GM18499 (cell line): ENCODE measurements at regions not wholly inside any gene's neighbourhood (a gene's known extent, or its start where the extent isn't known, plus 50 kb on each side); places are given as distances from the start of the nearest gene placed in this dataset.
"Not testable (repeated sequence)": the region's sequence is repeated elsewhere in the genome, so short reads cannot be mapped to it uniquely, and the experiment has no call there.

ENCODE experiments used
- ATAC-seq: cut with Tn5 transposase; IDR thresholded peaks from one replicate; pipeline ENCODE4 v1.9.1; 2021; ENCODE audit warnings: moderate number of reproducible peaks; ENCODE audit not compliant: insufficient read depth, unreplicated experiment

- ATAC-seq = no peak
Measured at GRCh38 chrX:15127010-15127409, 142.9 kb downstream of the ASB9 start.

GRCh38 chrX:15116900-15117299, 153.0 kb downstream of the ASB9 start:
- ATAC-seq = no peak

GRCh38 chrX:15114743-15115566, 154.9 kb downstream of the ASB9 start:
- no peak for ATAC-seq

GRCh38 chrX:15107367-15107988, 162.4 kb downstream of the ASB9 start:
- ATAC-seq = no peak

GRCh38 chrX:15098505-15098904, 171.4 kb downstream of the ASB9 start:
- no peak for ATAC-seq

GRCh38 chrX:15087747-15088146, 182.1 kb downstream of the ASB9 start:
- no peak for ATAC-seq

- no peak for ATAC-seq
Measured at GRCh38 chrX:15073313-15073712, 196.6 kb downstream of the ASB9 start.

- ATAC-seq = no peak
Measured at GRCh38 chrX:15072880-15073279, 197.0 kb downstream of the ASB9 start.

- ATAC-seq = no peak
Measured at GRCh38 chrX:15072259-15072658, 197.6 kb downstream of the ASB9 start.

GRCh38 chrX:15059474-15059873, 186.3 kb downstream of the MOSPD2 start:
- no peak for ATAC-seq

GRCh38 chrX:15056044-15056443, 182.8 kb downstream of the MOSPD2 start:
- ATAC-seq = no peak

- ATAC-seq = no peak
Measured at GRCh38 chrX:15055146-15055930, 182.1 kb downstream of the MOSPD2 start.

- ATAC-seq = no peak
Measured at GRCh38 chrX:15050395-15050794, 177.2 kb downstream of the MOSPD2 start.

GRCh38 chrX:15043538-15043937, 170.3 kb downstream of the MOSPD2 start:
- peak; percentile 78 for ATAC-seq

- no peak for ATAC-seq
Measured at GRCh38 chrX:15033917-15034316, 160.7 kb downstream of the MOSPD2 start.

GRCh38 chrX:15017491-15017890, 144.3 kb downstream of the MOSPD2 start:
- ATAC-seq = no peak

GRCh38 chrX:15016051-15016450, 142.8 kb downstream of the MOSPD2 start:
- no peak for ATAC-seq

GRCh38 chrX:15014281-15014680, 141.1 kb downstream of the MOSPD2 start:
- no peak for ATAC-seq

- no peak for ATAC-seq
Measured at GRCh38 chrX:15013461-15013860, 140.2 kb downstream of the MOSPD2 start.

GRCh38 chrX:14997271-14997670, 124.0 kb downstream of the MOSPD2 start:
- no peak for ATAC-seq

GRCh38 chrX:14984425-14984824, 111.2 kb downstream of the MOSPD2 start:
- ATAC-seq = not testable (repeated sequence)
